Gastrocnemius medialis (tissue), 4 donors: ENCODE measurements at regions not wholly inside any gene's neighbourhood (a gene's known extent, or its start where the extent isn't known, plus 50 kb on each side); places are given as distances from the start of the nearest gene placed in this dataset.

Source experiments
- ATAC-seq, 2 donors: fragments of 150-250 bp; one replicate each; pipeline ENCODE4 v1.9.1; 2016
- DNase-seq, 2 donors: peaks; one replicate each; pipeline ENCODE4 v3.0.0-alpha.2; 2019
- H3K27ac ChIP-seq, 4 donors: fragments of 200-600 bp; sonication (generic); 1 replicate in 1 of 4; 2 replicates in 3 of 4; pipeline ENCODE4 v1.5.1; 2016 to 2018; ENCODE audit warnings: mild to moderate bottlenecking in 2 of 4, moderate library complexity in 1 of 4
- H3K27me3 ChIP-seq, 3 donors: fragments of 200-600 bp; sonication (generic) in 2 of 3; 1 replicate in 1 of 3; 2 replicates in 2 of 3; pipeline versions ENCODE4 v1.5.1 to v1.6.0; 2016 to 2019; ENCODE audit warnings: mild to moderate bottlenecking in 1 of 3, moderate library complexity in 1 of 3
- H3K36me3 ChIP-seq, 2 donors: fragments of 200-600 bp; sonication (generic) in 1 of 2; one replicate each; pipeline ENCODE4 v1.5.1; 2017 to 2018
- H3K4me1 ChIP-seq, 2 donors: fragments of 200-600 bp; sonication (generic) in 1 of 2; one replicate each; pipeline ENCODE4 v1.5.1; 2016 to 2017; ENCODE audit warnings: mild to moderate bottlenecking in 2 of 2
- H3K4me3 ChIP-seq, 4 donors: fragments of 200-600 bp; sonication (generic) in 3 of 4; 1 replicate in 1 of 4; 2 replicates in 3 of 4; pipeline ENCODE4 v1.5.1; 2016 to 2019; ENCODE audit warnings: mild to moderate bottlenecking in 2 of 4
- H3K9me3 ChIP-seq, 3 donors: fragments of 200-600 bp; sonication (generic) in 2 of 3; 1 replicate in 1 of 3; 2 replicates in 2 of 3; pipeline ENCODE4 v1.5.1; 2016 to 2019
- CTCF ChIP-seq, 5 experiments: fragments of 450-650 bp in 3 of 5; fragments of 200-600 bp in 2 of 5; sonication (generic) in 2 of 5; IDR thresholded peaks in 4 of 5; conservative IDR thresholded peaks in 1 of 5; 1 replicate in 4 of 5; 2 replicates in 1 of 5; pipeline ENCODE4 v1.5.1; 2016 to 2019; ENCODE audit warnings: antibody characterized with exemption in 5 of 5, mild to moderate bottlenecking in 3 of 5, moderate library complexity in 3 of 5
- POLR2A ChIP-seq, 2 donors: fragments of 450-650 bp; IDR thresholded peaks; one replicate each; pipeline ENCODE4 v1.6.1; 2017; ENCODE audit warnings: antibody characterized with exemption in 2 of 2, mild to moderate bottlenecking in 2 of 2, moderate library complexity in 2 of 2
- in situ Hi-C, 4 donors: fragments of 200-750 bp; cut with MboI; loops; one replicate each; pipeline versions ENCODE4 v1.15.0 to v1.8.0; 2017; ENCODE audit warnings: low sequenced_read_pairs in 4 of 4
- intact Hi-C: fragments of 100-400 bp; cut with DNase I; formaldehyde crosslinking; loops from one replicate; pipeline ENCODE4 v1.15.1; 2023; ENCODE audit warnings: low total_unique reads

- no peak overlapping the region for H3K27ac ChIP-seq
- H3K4me1 ChIP-seq, result no peaks in the 10 kb centered on the region
- intact Hi-C loops (no loop called here), in situ Hi-C loops (no loop called here)
- H3K4me3 ChIP-seq, result no peak overlapping the region
- TF ChIP-seq CTCF (IDR thresholded peaks at IDR 0.05 in 4 of 5, conservative IDR thresholded peaks at IDR 0.05 in 1 of 5) (no peak), POLR2A (IDR thresholded peaks at IDR 0.05) (no peak)
- H3K36me3 ChIP-seq, result no peaks in the 10 kb centered on the region
- H3K27me3 ChIP-seq, result no peaks in the 10 kb centered on the region
- DNase-seq (no peak), ATAC-seq (no peak)
- no peaks in the 10 kb centered on the region for H3K9me3 ChIP-seq
These were observed 349.6 kb upstream of the MKI67 start for GRCh38 chr10:128475686-128476367.

GRCh38 chr10:128476368-128476725 lies 350.1 kb upstream of the MKI67 start:
- H3K4me1 ChIP-seq, result no peaks in the 10 kb centered on the region
- H3K4me3 ChIP-seq, result no peak overlapping the region
- no peaks in the 10 kb centered on the region for H3K36me3 ChIP-seq
- in situ Hi-C loops, result no loop called here
- intact Hi-C loops, result no loop called here
- no peak for TF ChIP-seq CTCF (IDR thresholded peaks at IDR 0.05 in 4 of 5, conservative IDR thresholded peaks at IDR 0.05 in 1 of 5)
- no peak for TF ChIP-seq POLR2A (IDR thresholded peaks at IDR 0.05)
- H3K27me3 ChIP-seq, result no peaks in the 10 kb centered on the region
- H3K27ac ChIP-seq, result no peak overlapping the region
- ATAC-seq (no peak), DNase-seq (no peak)
- H3K9me3 ChIP-seq, result no peaks in the 10 kb centered on the region

- Histone ChIP-seq H3K27me3 (no peaks in the 10 kb centered on the region), H3K36me3 (no peaks in the 10 kb centered on the region), H3K27ac (no peak overlapping the region), H3K4me3 (no peak overlapping the region), H3K9me3 (no peaks in the 10 kb centered on the region), H3K4me1 (no peaks in the 10 kb centered on the region)
- TF ChIP-seq POLR2A (IDR thresholded peaks at IDR 0.05), result no peak
- no peak for TF ChIP-seq CTCF (IDR thresholded peaks at IDR 0.05 in 4 of 5, conservative IDR thresholded peaks at IDR 0.05 in 1 of 5)
- intact Hi-C loops (no loop called here), in situ Hi-C loops (no loop called here)
- DNase-seq (no peak), ATAC-seq (no peak)
These were observed 350.6 kb upstream of the MKI67 start for GRCh38 chr10:128476845-128477244.

- Histone ChIP-seq H3K36me3 (no peaks in the 10 kb centered on the region), H3K27ac (no peak overlapping the region), H3K27me3 (no peaks in the 10 kb centered on the region), H3K4me3 (no peak overlapping the region), H3K4me1 (no peaks in the 10 kb centered on the region), H3K9me3 (no peaks in the 10 kb centered on the region)
- ATAC-seq (no peak), DNase-seq (no peak)
- in situ Hi-C loops, result no loop called here
- TF ChIP-seq POLR2A (IDR thresholded peaks at IDR 0.05), result no peak
- no peak for TF ChIP-seq CTCF (IDR thresholded peaks at IDR 0.05 in 4 of 5, conservative IDR thresholded peaks at IDR 0.05 in 1 of 5)
- intact Hi-C loops, result no loop called here
These were observed 354.4 kb upstream of the MKI67 start for GRCh38 chr10:128480601-128481000.
